ENCODE measurements at regions not wholly inside any gene's neighbourhood (a gene's known extent, or its start where the extent isn't known, plus 50 kb on each side); places are given as distances from the start of the nearest gene placed in this dataset.
A peak's percentile ranks its signal among the peaks of the same experiment; 100 is the strongest.

GRCh38 chr7:82678716-82679115 lies 235.1 kb upstream of the CACNA2D1 start:
- Histone ChIP-seq H3K36me3 (ENCODE audit: control insufficient read depth, insufficient read depth, low read length) (no peaks in the 10 kb centered on the region), H3K9me3 (ENCODE audit: control insufficient read depth in 2 of 2, low read length in 2 of 2) (no peaks in the 10 kb centered on the region), H3K27ac (ENCODE audit: insufficient read depth, low read length, poor library complexity, severe bottlenecking) (peak overlapping the region; percentile 56), H3K4me1 (ENCODE audit: control insufficient read depth, insufficient read depth, low read length, poor library complexity, severe bottlenecking) (no peaks in the 10 kb centered on the region), H3K4me3 (ENCODE audit: low read depth, low read length) (peak overlapping the region; percentile 28), H3K27me3 (ENCODE audit: control insufficient read depth, insufficient read depth, low read length) (no peaks in the 10 kb centered on the region)
- H3K9me3 Mint-ChIP-seq = peaks cover 0 to 6% (median 2%) of the 10 kb centered on the region in 7 donors
- peak overlapping the region; percentile 8 to 79 (median 72) for H3K4me3 Mint-ChIP-seq
- H3K4me1 Mint-ChIP-seq = peaks cover 2 to 24% (median 9%) of the 10 kb centered on the region in 4 donors
- peak in 2 of 3 donors; percentile 10 to 53 for DNase-seq
- H3K27ac Mint-ChIP-seq = peak overlapping the region in 2 of 3 donors; percentile 80 to 88
- no peaks in the 10 kb centered on the region for H3K36me3 Mint-ChIP-seq
- no peaks in the 10 kb centered on the region for H3K27me3 Mint-ChIP-seq
- ATAC-seq (ENCODE audit: low read depth in 2 of 2) = peak; percentile 48 to 57

GRCh38 chr7:82678259-82678658 lies 234.7 kb upstream of the CACNA2D1 start:
- peaks cover 0 to 6% (median 0%) of the 10 kb centered on the region in 7 donors for H3K9me3 Mint-ChIP-seq
- no peaks in the 10 kb centered on the region for H3K9me3 ChIP-seq (ENCODE audit: control insufficient read depth in 2 of 2, low read length in 2 of 2)
- DNase-seq = no peak
- peak overlapping the region; percentile 28 for H3K4me3 ChIP-seq (ENCODE audit: low read depth, low read length)
- no peaks in the 10 kb centered on the region for H3K36me3 ChIP-seq (ENCODE audit: control insufficient read depth, insufficient read depth, low read length)
- H3K27ac ChIP-seq (ENCODE audit: insufficient read depth, low read length, poor library complexity, severe bottlenecking) = peak overlapping the region; percentile 56
- H3K4me3 Mint-ChIP-seq = peak overlapping the region; percentile 27 to 79 (median 72)
- H3K36me3 Mint-ChIP-seq = no peaks in the 10 kb centered on the region
- H3K27me3 ChIP-seq (ENCODE audit: control insufficient read depth, insufficient read depth, low read length) = no peaks in the 10 kb centered on the region
- peak overlapping the region in 2 of 3 donors; percentile 80 to 88 for H3K27ac Mint-ChIP-seq
- H3K4me1 Mint-ChIP-seq = peaks cover 2 to 24% (median 9%) of the 10 kb centered on the region in 4 donors
- no peaks in the 10 kb centered on the region for H3K27me3 Mint-ChIP-seq
- H3K4me1 ChIP-seq (ENCODE audit: control insufficient read depth, insufficient read depth, low read length, poor library complexity, severe bottlenecking) = no peaks in the 10 kb centered on the region
- ATAC-seq (ENCODE audit: low read depth in 2 of 2) = no peak

GRCh38 chr7:82677493-82677892 lies 233.9 kb upstream of the CACNA2D1 start:
- Histone ChIP-seq H3K4me3 (ENCODE audit: low read depth, low read length) (no peak overlapping the region), H3K27me3 (ENCODE audit: control insufficient read depth, insufficient read depth, low read length) (no peaks in the 10 kb centered on the region), H3K4me1 (ENCODE audit: control insufficient read depth, insufficient read depth, low read length, poor library complexity, severe bottlenecking) (no peaks in the 10 kb centered on the region), H3K27ac (ENCODE audit: insufficient read depth, low read length, poor library complexity, severe bottlenecking) (peak overlapping the region; percentile 56), H3K36me3 (ENCODE audit: control insufficient read depth, insufficient read depth, low read length) (no peaks in the 10 kb centered on the region), H3K9me3 (ENCODE audit: control insufficient read depth in 2 of 2, low read length in 2 of 2) (no peaks in the 10 kb centered on the region)
- Mint-ChIP-seq H3K36me3 (no peaks in the 10 kb centered on the region), H3K4me1 (peaks cover 2 to 24% (median 9%) of the 10 kb centered on the region in 4 donors), H3K9me3 (peaks cover 0 to 6% (median 0%) of the 10 kb centered on the region in 7 donors), H3K27me3 (no peaks in the 10 kb centered on the region), H3K4me3 (peak overlapping the region in 2 of 4 donors; percentile 42), H3K27ac (peak overlapping the region in 2 of 3 donors; percentile 40 to 70)
- ATAC-seq (ENCODE audit: low read depth in 2 of 2) (peak; percentile 82 to 90), DNase-seq (peak in 2 of 3 donors; percentile 59 to 79)

- DNase-seq (no peak), ATAC-seq (ENCODE audit: low read depth in 2 of 2) (no peak)
- Histone ChIP-seq H3K27ac (ENCODE audit: insufficient read depth, low read length, poor library complexity, severe bottlenecking) (no peak overlapping the region), H3K27me3 (ENCODE audit: control insufficient read depth, insufficient read depth, low read length) (no peaks in the 10 kb centered on the region), H3K9me3 (ENCODE audit: control insufficient read depth in 2 of 2, low read length in 2 of 2) (no peaks in the 10 kb centered on the region), H3K4me1 (ENCODE audit: control insufficient read depth, insufficient read depth, low read length, poor library complexity, severe bottlenecking) (no peaks in the 10 kb centered on the region), H3K4me3 (ENCODE audit: low read depth, low read length) (no peak overlapping the region), H3K36me3 (ENCODE audit: control insufficient read depth, insufficient read depth, low read length) (no peaks in the 10 kb centered on the region)
- H3K9me3 Mint-ChIP-seq = peaks cover 0 to 6% (median 0%) of the 10 kb centered on the region in 7 donors
- H3K27me3 Mint-ChIP-seq = no peaks in the 10 kb centered on the region
- H3K4me1 Mint-ChIP-seq = peaks cover 2 to 24% (median 9%) of the 10 kb centered on the region in 4 donors
- H3K4me3 Mint-ChIP-seq = peak overlapping the region in 1 of 4 donors; percentile 48
- H3K27ac Mint-ChIP-seq = peak overlapping the region in 2 of 3 donors; percentile 70 to 87
- H3K36me3 Mint-ChIP-seq = no peaks in the 10 kb centered on the region
Measured at GRCh38 chr7:82676777-82677463, 233.3 kb upstream of the CACNA2D1 start.

GRCh38 chr7:82675396-82675795 lies 231.8 kb upstream of the CACNA2D1 start:
- Histone ChIP-seq H3K9me3 (ENCODE audit: control insufficient read depth in 2 of 2, low read length in 2 of 2) (no peaks in the 10 kb centered on the region), H3K4me3 (ENCODE audit: low read depth, low read length) (no peak overlapping the region), H3K4me1 (ENCODE audit: control insufficient read depth, insufficient read depth, low read length, poor library complexity, severe bottlenecking) (no peaks in the 10 kb centered on the region), H3K36me3 (ENCODE audit: control insufficient read depth, insufficient read depth, low read length) (no peaks in the 10 kb centered on the region), H3K27me3 (ENCODE audit: control insufficient read depth, insufficient read depth, low read length) (no peaks in the 10 kb centered on the region), H3K27ac (ENCODE audit: insufficient read depth, low read length, poor library complexity, severe bottlenecking) (no peak overlapping the region)
- no peak for ATAC-seq (ENCODE audit: low read depth in 2 of 2)
- no peaks in the 10 kb centered on the region for H3K27me3 Mint-ChIP-seq
- peaks cover 2 to 24% (median 9%) of the 10 kb centered on the region in 4 donors for H3K4me1 Mint-ChIP-seq
- no peak for DNase-seq
- no peak overlapping the region for H3K4me3 Mint-ChIP-seq
- no peak overlapping the region for H3K27ac Mint-ChIP-seq
- no peaks in the 10 kb centered on the region for H3K36me3 Mint-ChIP-seq
- peaks cover 0 to 6% (median 2%) of the 10 kb centered on the region in 7 donors for H3K9me3 Mint-ChIP-seq

- H3K4me1 Mint-ChIP-seq = peaks cover 2 to 18% (median 6%) of the 10 kb centered on the region in 4 donors
- Histone ChIP-seq H3K27me3 (ENCODE audit: control insufficient read depth, insufficient read depth, low read length) (no peaks in the 10 kb centered on the region), H3K27ac (ENCODE audit: insufficient read depth, low read length, poor library complexity, severe bottlenecking) (no peak overlapping the region), H3K9me3 (ENCODE audit: control insufficient read depth in 2 of 2, low read length in 2 of 2) (no peaks in the 10 kb centered on the region), H3K36me3 (ENCODE audit: control insufficient read depth, insufficient read depth, low read length) (no peaks in the 10 kb centered on the region), H3K4me3 (ENCODE audit: low read depth, low read length) (no peak overlapping the region), H3K4me1 (ENCODE audit: control insufficient read depth, insufficient read depth, low read length, poor library complexity, severe bottlenecking) (no peaks in the 10 kb centered on the region)
- peaks cover 0 to 6% (median 4%) of the 10 kb centered on the region in 7 donors for H3K9me3 Mint-ChIP-seq
- no peak for DNase-seq
- no peak for ATAC-seq (ENCODE audit: low read depth in 2 of 2)
- H3K36me3 Mint-ChIP-seq = no peaks in the 10 kb centered on the region
- no peak overlapping the region for H3K27ac Mint-ChIP-seq
- H3K27me3 Mint-ChIP-seq = no peaks in the 10 kb centered on the region
- H3K4me3 Mint-ChIP-seq = no peak overlapping the region
Measured at GRCh38 chr7:82674268-82674667, 230.7 kb upstream of the CACNA2D1 start.

GRCh38 chr7:82672078-82672477 lies 228.5 kb upstream of the CACNA2D1 start:
- DNase-seq (no peak), ATAC-seq (ENCODE audit: low read depth in 2 of 2) (no peak)
- H3K36me3 ChIP-seq (ENCODE audit: control insufficient read depth, insufficient read depth, low read length) = no peaks in the 10 kb centered on the region
- H3K4me3 ChIP-seq (ENCODE audit: low read depth, low read length) = no peak overlapping the region
- H3K27me3 Mint-ChIP-seq = no peaks in the 10 kb centered on the region
- H3K4me3 Mint-ChIP-seq = no peak overlapping the region
- no peak overlapping the region for H3K27ac Mint-ChIP-seq
- H3K4me1 ChIP-seq (ENCODE audit: control insufficient read depth, insufficient read depth, low read length, poor library complexity, severe bottlenecking) = no peaks in the 10 kb centered on the region
- no peak overlapping the region for H3K27ac ChIP-seq (ENCODE audit: insufficient read depth, low read length, poor library complexity, severe bottlenecking)
- H3K4me1 Mint-ChIP-seq = peaks cover 0 to 4% (median 0%) of the 10 kb centered on the region in 4 donors
- no peaks in the 10 kb centered on the region for H3K27me3 ChIP-seq (ENCODE audit: control insufficient read depth, insufficient read depth, low read length)
- H3K9me3 Mint-ChIP-seq = peaks cover 0 to 6% (median 4%) of the 10 kb centered on the region in 7 donors
- no peaks in the 10 kb centered on the region for H3K36me3 Mint-ChIP-seq
- no peaks in the 10 kb centered on the region for H3K9me3 ChIP-seq (ENCODE audit: control insufficient read depth in 2 of 2, low read length in 2 of 2)

GRCh38 chr7:82669141-82669540 lies 225.6 kb upstream of the CACNA2D1 start:
- Histone ChIP-seq H3K4me1 (ENCODE audit: control insufficient read depth, insufficient read depth, low read length, poor library complexity, severe bottlenecking) (no peaks in the 10 kb centered on the region), H3K36me3 (ENCODE audit: control insufficient read depth, insufficient read depth, low read length) (no peaks in the 10 kb centered on the region), H3K9me3 (ENCODE audit: control insufficient read depth in 2 of 2, low read length in 2 of 2) (no peaks in the 10 kb centered on the region), H3K27ac (ENCODE audit: insufficient read depth, low read length, poor library complexity, severe bottlenecking) (no peak overlapping the region), H3K4me3 (ENCODE audit: low read depth, low read length) (no peak overlapping the region), H3K27me3 (ENCODE audit: control insufficient read depth, insufficient read depth, low read length) (no peaks in the 10 kb centered on the region)
- H3K36me3 Mint-ChIP-seq = no peaks in the 10 kb centered on the region
- ATAC-seq (ENCODE audit: low read depth in 2 of 2) (no peak), DNase-seq (no peak)
- H3K4me3 Mint-ChIP-seq = no peak overlapping the region
- no peaks in the 10 kb centered on the region for H3K4me1 Mint-ChIP-seq
- no peak overlapping the region for H3K27ac Mint-ChIP-seq
- peaks cover 0 to 5% (median 0%) of the 10 kb centered on the region in 7 donors for H3K9me3 Mint-ChIP-seq
- no peaks in the 10 kb centered on the region for H3K27me3 Mint-ChIP-seq

Data from CD4-positive, CD25-positive, alpha-beta regulatory T cell (primary cell).